Stimulated activated CD4-positive, alpha-beta T cell treated with anti-CD3 and anti-CD28 coated beads, Interleukin-12 subunit alpha, Interleukin-12 subunit beta, amount 100 ng/mL, for 24 hours (primary cell): ENCODE measurements at regions not wholly inside any gene's neighbourhood (a gene's known extent, or its start where the extent isn't known, plus 50 kb on each side); places are given as distances from the start of the nearest gene placed in this dataset.
A peak's percentile ranks its signal among the peaks of the same experiment; 100 is the strongest.

Experiments used
- DNase-seq, 2 experiments: peaks; one replicate each; pipeline ENCODE4 v3.0.0-alpha.2; 2020; ENCODE audit warnings: low read depth in 2 of 2

- DNase-seq, result no peak
These were observed 207.4 kb upstream of the JADE1 start for GRCh38 chr4:128601991-128602695.

- DNase-seq, result no peak
These were observed 208.3 kb upstream of the JADE1 start for GRCh38 chr4:128600996-128601871.

GRCh38 chr4:128600410-128600809 lies 209.1 kb upstream of the JADE1 start:
- DNase-seq, result no peak

DNA sequence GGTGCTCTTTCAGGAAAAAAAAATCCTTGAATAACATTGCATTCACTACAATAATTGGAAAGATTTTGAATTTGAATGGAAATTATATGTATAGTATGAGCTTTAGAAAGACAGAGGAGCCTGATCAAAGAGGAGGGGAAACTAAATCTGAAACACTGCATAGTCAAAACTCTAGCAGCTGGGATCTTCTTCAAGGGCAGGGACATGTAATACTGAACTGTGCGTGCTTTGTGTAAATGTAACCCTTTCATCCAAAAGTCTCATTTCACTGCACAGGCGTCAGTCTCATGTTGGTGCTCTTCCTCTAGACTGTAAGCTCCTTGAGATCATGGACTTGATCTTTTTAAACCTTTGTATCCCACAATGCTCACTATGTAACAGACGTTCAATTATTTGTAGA lies 212.0 kb upstream of the JADE1 start:
- DNase-seq, result no peak

GRCh38 chr4:128596853-128597252 lies 212.6 kb upstream of the JADE1 start:
- DNase-seq, result no peak

DNA sequence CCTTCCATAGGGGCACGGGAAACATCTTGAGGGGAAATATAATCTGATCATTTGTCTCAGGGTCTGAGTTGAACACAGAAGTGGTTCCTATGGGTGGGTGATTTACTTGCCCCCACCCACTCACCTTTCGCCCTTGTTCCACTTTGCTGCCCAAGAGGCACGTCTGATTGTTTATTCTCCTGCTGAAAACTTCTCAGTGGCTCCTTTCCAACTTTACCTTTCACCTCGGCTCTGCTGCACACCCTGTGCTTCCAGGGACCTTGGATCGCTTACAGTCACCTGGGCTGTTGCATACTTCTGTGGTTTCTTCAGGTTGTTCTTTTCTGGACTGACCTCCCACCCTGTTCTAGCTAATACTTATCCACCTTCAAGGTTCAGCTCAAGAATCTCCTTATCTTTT lies 213.4 kb upstream of the JADE1 start:
- DNase-seq, result no peak

GRCh38 chr4:128591482-128591881 lies 218.0 kb upstream of the JADE1 start:
- no peak for DNase-seq

DNA sequence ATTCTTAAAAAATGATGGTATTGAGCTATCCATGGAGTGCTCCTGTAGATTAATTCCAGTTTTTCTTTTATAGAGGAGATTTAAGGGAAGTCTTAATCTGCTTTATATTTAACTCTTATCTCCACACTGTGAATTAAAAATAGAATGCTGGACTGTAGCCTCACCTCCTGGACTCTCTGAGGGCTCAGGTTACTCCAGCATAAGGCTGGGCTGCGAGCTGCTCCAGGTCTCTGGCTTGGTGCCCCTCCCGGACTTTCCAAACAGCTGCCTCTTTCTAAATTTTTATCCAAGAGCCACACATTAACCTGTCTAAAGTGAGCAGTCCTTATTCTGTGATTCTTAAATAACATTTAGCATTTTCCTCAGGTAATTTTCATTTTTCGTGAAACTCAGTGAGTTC lies 218.7 kb upstream of the JADE1 start:
- no peak for DNase-seq

- no peak for DNase-seq
These were observed 219.3 kb upstream of the JADE1 start for GRCh38 chr4:128590034-128590740.

DNA sequence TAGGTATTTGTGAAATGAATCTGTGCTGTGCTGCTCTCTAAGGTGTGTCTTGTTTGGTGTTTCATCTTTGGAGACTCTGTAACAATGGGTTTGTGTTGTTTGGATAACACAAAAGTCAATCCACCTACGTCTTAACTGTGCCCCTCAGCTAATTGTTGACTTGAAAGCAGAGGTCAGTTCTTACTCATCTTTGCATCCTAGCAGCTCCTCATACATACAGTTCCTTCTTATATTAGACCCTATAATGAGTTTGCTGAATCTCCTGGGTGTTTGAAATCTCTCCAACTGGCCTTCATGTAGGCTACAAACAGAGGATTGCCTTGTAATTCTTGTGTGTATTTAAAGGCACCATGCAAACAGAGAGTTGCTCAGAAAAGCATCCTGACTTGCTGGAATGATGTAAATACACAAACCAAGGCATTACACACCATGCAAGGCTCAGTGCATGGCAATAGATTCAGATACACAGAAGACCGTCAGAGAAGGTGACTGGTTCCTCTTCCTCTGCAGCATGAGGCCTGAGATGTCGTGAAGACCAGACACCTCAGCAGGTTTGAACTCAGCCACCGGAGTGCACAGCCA lies 220.0 kb upstream of the JADE1 start:
- no peak for DNase-seq

GRCh38 chr4:128587382-128587781 lies 222.1 kb upstream of the JADE1 start:
- DNase-seq, result no peak

- DNase-seq, result no peak
These were observed 225.5 kb upstream of the JADE1 start for GRCh38 chr4:128583753-128584712.

GRCh38 chr4:128582427-128582870 lies 227.1 kb upstream of the JADE1 start:
- DNase-seq, result no peak

DNA sequence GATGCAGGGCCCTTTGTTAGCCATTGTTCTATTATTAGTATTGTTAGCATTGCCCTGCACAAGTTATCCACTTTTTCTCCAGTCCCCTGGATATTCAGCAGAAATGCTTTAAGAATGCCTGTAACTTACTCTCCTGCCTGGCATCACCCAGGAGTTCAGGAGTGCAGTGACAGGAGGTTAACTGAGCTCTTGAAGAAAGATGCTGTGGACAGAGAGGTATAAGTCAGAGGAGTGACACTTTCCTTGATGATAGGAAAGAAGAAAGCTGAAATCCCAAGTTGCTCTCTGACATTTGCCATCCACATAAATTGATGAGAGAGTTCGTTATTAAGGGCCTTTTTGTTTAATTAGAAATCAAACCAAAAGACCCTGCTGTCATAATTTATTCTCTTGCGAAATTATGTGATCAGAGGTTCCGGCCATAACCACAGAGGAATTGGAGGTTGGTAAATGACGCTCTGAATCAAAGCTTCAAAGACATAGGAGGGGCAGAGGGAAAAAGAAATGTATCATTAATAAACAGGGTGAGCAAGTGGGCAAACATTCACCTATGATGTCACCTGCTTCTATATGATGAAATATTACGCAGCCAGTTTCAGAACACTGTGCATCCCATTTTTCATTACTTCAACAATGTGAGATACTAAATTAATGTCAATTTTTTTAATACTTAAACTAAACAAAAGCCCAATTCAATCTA lies 230.2 kb upstream of the JADE1 start:
- no peak for DNase-seq

DNA sequence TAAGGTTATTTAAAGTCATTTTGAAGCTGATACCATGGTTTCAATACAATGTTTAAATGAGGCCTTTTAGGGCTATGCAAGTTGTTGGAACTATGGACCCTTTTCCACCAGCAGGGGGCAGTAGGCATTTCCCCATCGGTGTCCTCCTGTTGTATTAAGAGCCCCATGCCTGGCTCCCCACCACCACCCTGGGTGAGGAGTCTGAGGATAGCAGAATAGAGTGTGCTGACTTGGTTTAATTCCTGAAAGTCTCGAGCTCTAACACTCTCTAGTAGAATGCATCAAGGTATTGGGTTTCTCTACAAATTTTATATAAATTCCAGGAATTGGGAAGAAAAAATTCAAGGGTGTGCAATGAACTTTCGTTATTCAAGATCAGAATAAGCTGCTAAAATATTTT lies 234.8 kb upstream of the JADE1 start:
- DNase-seq, result peak; percentile 33 to 68

DNA sequence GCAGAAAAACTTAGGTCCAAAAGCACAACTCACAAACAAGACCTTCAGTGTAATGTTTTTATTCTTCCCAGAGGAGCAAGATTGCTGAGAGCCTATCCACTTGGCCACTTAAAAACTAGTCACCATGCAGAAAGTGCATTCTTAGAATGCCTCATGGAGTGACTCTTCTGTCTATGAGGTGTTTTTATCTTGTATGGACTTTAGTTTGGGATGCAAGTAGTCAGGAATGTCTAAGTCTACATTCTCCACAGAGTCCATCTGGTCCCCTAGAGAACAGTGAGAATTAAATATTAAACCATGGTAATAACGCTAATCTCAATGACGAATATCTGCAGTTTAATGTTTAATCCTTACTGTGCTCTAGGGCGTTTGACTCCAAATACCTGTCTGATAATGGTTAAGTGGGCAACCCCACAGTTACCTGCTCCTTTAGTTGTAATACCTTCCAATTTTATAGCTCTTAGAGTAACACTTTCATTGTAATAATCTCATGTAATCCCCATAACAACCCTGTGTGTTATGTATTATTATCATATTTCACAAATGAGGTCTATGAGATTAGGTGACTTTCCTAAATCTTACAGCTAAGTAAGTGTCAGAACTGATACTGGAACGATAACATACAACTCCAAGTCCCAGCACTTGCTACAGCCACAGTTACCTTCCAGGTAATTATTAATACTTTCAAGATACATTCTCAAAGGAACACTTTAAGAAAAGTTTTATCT lies 235.6 kb upstream of the JADE1 start:
- DNase-seq, result no peak

DNA sequence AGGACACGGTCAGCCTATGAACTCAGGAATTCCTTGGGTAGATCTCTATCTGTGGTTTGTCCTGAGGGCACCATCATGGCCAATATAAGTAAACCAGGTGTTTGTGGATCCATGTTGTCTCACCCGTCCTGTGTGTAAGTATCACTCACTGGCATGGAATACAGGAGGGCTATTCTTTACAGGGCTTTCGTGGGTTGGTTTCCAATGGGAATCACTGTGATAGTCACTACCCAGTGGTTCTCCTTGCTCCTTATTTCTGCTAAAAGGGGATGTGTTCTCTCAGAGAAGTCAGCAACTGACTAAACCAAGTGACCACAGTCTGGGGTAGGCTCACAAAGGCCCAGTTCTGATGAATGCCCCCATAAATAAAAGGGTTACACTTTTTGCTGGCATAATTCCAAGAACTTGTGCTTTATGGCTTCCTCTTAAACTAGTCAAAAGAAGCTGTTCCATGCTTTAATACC lies 236.7 kb upstream of the JADE1 start:
- no peak for DNase-seq

DNA sequence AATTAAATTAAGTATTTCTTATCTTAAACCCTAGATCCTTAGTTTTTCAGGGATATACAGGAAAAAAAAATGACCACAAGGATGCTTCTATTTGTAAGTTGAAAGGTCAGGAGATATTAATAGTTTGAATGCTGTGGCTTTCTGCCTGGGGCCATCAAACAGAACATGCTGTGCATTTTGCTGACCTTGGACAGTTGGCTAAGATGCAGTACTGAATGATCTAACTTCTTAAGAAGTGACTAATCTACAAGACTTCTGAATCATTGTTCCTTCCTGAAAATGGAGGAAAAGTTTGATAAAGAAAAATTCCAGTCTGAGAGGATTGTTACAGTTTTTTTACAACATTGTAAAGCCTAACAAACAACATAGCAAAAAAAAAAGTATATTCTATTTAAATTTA lies 237.8 kb upstream of the JADE1 start:
- no peak for DNase-seq

GRCh38 chr4:128570387-128570975 lies 239.0 kb upstream of the JADE1 start:
- DNase-seq, result no peak
